GM23248 (cell line): ENCODE measurements at regions not wholly inside any gene's neighbourhood (a gene's known extent, or its start where the extent isn't known, plus 50 kb on each side); places are given as distances from the start of the nearest gene placed in this dataset.

Experiments used
- DNase-seq: peaks from one replicate; pipeline ENCODE4 v3.0.0-alpha.2; 2015
- H2AFZ ChIP-seq: fragments of 200-600 bp; sonication (generic); 2 replicates; pipeline ENCODE4 v1.6.1; 2016; ENCODE audit warnings: antibody characterized with exemption
- H3F3A ChIP-seq: fragments of 200-600 bp; sonication (generic); 2 replicates; pipeline ENCODE4 v1.6.1; 2016; ENCODE audit warnings: mild to moderate bottlenecking, antibody characterized with exemption, mixed run types; ENCODE audit not compliant: insufficient read depth
- H3K27ac ChIP-seq: fragments of 200-600 bp; sonication (generic); 2 replicates; pipeline ENCODE4 v1.5.1; 2016; ENCODE audit warnings: mild to moderate bottlenecking
- H3K27me3 ChIP-seq: fragments of 200-600 bp; sonication (generic); replicated peaks from 2 replicates; pipeline ENCODE4 v1.6.1; 2016; ENCODE audit warnings: mild to moderate bottlenecking; ENCODE audit not compliant: insufficient read depth
- H3K36me3 ChIP-seq: fragments of 200-600 bp; sonication (generic); 2 replicates; pipeline ENCODE4 v1.6.1; 2016; ENCODE audit warnings: low read depth, mild to moderate bottlenecking
- H3K4me1 ChIP-seq: fragments of 200-600 bp; sonication (generic); 2 replicates; pipeline ENCODE4 v1.6.1; 2016; ENCODE audit warnings: mild to moderate bottlenecking; ENCODE audit not compliant: insufficient read depth
- H3K4me2 ChIP-seq: fragments of 200-600 bp; sonication (generic); one replicate; pipeline ENCODE4 v1.6.1; 2016; ENCODE audit warnings: mild to moderate bottlenecking; ENCODE audit not compliant: unreplicated experiment
- H3K4me3 ChIP-seq: fragments of 200-600 bp; sonication (generic); 2 replicates; pipeline ENCODE4 v1.5.1; 2016; ENCODE audit warnings: mild to moderate bottlenecking
- H3K79me2 ChIP-seq: fragments of 200-600 bp; sonication (generic); 2 replicates; pipeline ENCODE4 v1.6.1; 2016; ENCODE audit warnings: mild to moderate bottlenecking; ENCODE audit not compliant: insufficient read depth
- H3K9ac ChIP-seq: fragments of 200-600 bp; sonication (generic); 2 replicates; pipeline ENCODE4 v1.6.1; 2016; ENCODE audit warnings: mild to moderate bottlenecking
- H3K9me2 ChIP-seq: fragments of 200-600 bp; sonication (generic); 2 replicates; pipeline ENCODE4 v1.6.1; 2016; ENCODE audit warnings: mixed run types, mild to moderate bottlenecking, moderate library complexity; ENCODE audit not compliant: insufficient read depth
- H3K9me3 ChIP-seq: fragments of 200-600 bp; sonication (generic); one replicate; pipeline ENCODE4 v1.6.1; 2017; ENCODE audit warnings: low read depth
- H4K20me1 ChIP-seq: fragments of 200-600 bp; sonication (generic); 2 replicates; pipeline ENCODE4 v1.6.0; 2016; ENCODE audit not compliant: insufficient read depth
- EZH2 ChIP-seq: fragments of 200-600 bp; sonication (generic); IDR thresholded peaks from 2 replicates; pipeline ENCODE4 v1.6.1; 2018; ENCODE audit warnings: antibody characterized with exemption, mild to moderate bottlenecking; ENCODE audit not compliant: insufficient read depth, poor library complexity, severe bottlenecking
- EZH2phosphoT487 ChIP-seq: fragments of 200-600 bp; sonication (generic); IDR thresholded peaks from 2 replicates; pipeline ENCODE4 v1.6.1; 2018; ENCODE audit warnings: antibody characterized with exemption, moderate library complexity, mild to moderate bottlenecking, low read depth; ENCODE audit not compliant: insufficient read depth
- WGBS, 2 experiments: methylation state at CpG; one replicate each; pipeline ENCODE4 v1.1.6; 2015 to 2017; ENCODE audit warnings: low lambda C conversion rate in 2 of 2, low coverage in 1 of 2; ENCODE audit errors: missing lambda C conversion rate in 2 of 2; 5-methylcytosine and 5-hydroxymethylcytosine counted together
- in situ Hi-C: fragments of 300-500 bp; cut with MboI; formaldehyde crosslinking; loops from 2 replicates; pipeline ENCODE4 v1.15.0; 2020

- H3K9me3 ChIP-seq, result no peaks in the 10 kb centered on the region
- H3K27ac ChIP-seq, result no peak overlapping the region
- no peak overlapping the region for H3K4me3 ChIP-seq
- no peak for TF ChIP-seq EZH2
- no peak for TF ChIP-seq EZH2phosphoT487
- in situ Hi-C loops, result no loop called here
- no peaks in the 10 kb centered on the region for H3K36me3 ChIP-seq
- no peaks in the 10 kb centered on the region for H4K20me1 ChIP-seq
- H3K9me2 ChIP-seq, result no peaks in the 10 kb centered on the region
- H3K9ac ChIP-seq, result no peak overlapping the region
- H3F3A ChIP-seq, result no peaks in the 10 kb centered on the region
- no peaks in the 10 kb centered on the region for H3K4me1 ChIP-seq
- H3K27me3 ChIP-seq, result no peaks in the 10 kb centered on the region
- DNase-seq, result no peak
- H3K4me2 ChIP-seq, result no peak overlapping the region
- 24 to 33% methylated on average over 1 of the region's 1 CpG for WGBS, 2 experiments
- no peaks in the 10 kb centered on the region for H3K79me2 ChIP-seq
- no peak overlapping the region for H2AFZ ChIP-seq
These were observed 1044.7 kb downstream of the GRIK2 start for GRCh38 chr6:102438171-102438570.

GRCh38 chr6:102417368-102417998, 1024.0 kb downstream of the GRIK2 start:
- no peaks in the 10 kb centered on the region for H3F3A ChIP-seq
- H3K9me3 ChIP-seq, result peaks cover 8% of the 10 kb centered on the region
- H3K9me2 ChIP-seq, result no peaks in the 10 kb centered on the region
- no peak overlapping the region for H2AFZ ChIP-seq
- no peak for DNase-seq
- H4K20me1 ChIP-seq, result no peaks in the 10 kb centered on the region
- H3K27ac ChIP-seq, result no peak overlapping the region
- in situ Hi-C loops, result no loop called here
- no peak overlapping the region for H3K9ac ChIP-seq
- no peak overlapping the region for H3K4me3 ChIP-seq
- no peaks in the 10 kb centered on the region for H3K4me1 ChIP-seq
- 16 to 26% methylated on average over 4 of the region's 4 CpGs for WGBS, 2 experiments
- no peaks in the 10 kb centered on the region for H3K79me2 ChIP-seq
- no peak overlapping the region for H3K4me2 ChIP-seq
- no peaks in the 10 kb centered on the region for H3K27me3 ChIP-seq
- TF ChIP-seq EZH2phosphoT487 (no peak), EZH2 (no peak)
- H3K36me3 ChIP-seq, result no peaks in the 10 kb centered on the region

DNA sequence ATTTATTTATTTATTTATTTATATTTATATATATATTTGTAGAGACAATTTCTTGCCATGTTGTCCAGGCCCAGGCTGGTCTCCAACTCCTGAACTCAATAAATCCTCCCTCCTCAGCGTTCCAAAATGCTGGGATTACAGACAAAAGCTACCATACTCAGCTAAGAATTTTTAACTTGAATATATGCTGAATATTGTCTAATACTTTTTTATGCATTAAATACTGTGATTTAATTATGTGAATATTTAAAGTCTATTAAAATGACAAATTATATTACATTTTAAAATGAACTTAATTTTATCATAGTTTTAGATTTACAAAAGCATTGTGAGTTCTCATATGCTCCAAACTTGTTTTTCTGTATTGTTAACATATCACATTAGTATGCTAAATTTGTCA, 1022.4 kb downstream of the GRIK2 start:
- H3K9me3 ChIP-seq, result peaks cover 6% of the 10 kb centered on the region
- H2AFZ ChIP-seq, result no peak overlapping the region
- H3K4me2 ChIP-seq, result no peak overlapping the region
- 4 to 9% methylated on average over 1 of the region's 1 CpG for WGBS, 2 experiments
- no peaks in the 10 kb centered on the region for H3K27me3 ChIP-seq
- H4K20me1 ChIP-seq, result no peaks in the 10 kb centered on the region
- no peaks in the 10 kb centered on the region for H3K9me2 ChIP-seq
- H3K4me1 ChIP-seq, result no peaks in the 10 kb centered on the region
- H3K4me3 ChIP-seq, result no peak overlapping the region
- no peak overlapping the region for H3K9ac ChIP-seq
- no peaks in the 10 kb centered on the region for H3K36me3 ChIP-seq
- no peaks in the 10 kb centered on the region for H3K79me2 ChIP-seq
- H3F3A ChIP-seq, result no peaks in the 10 kb centered on the region
- DNase-seq, result no peak
- no peak for TF ChIP-seq EZH2
- no peak for TF ChIP-seq EZH2phosphoT487
- in situ Hi-C loops, result no loop called here
- no peak overlapping the region for H3K27ac ChIP-seq

DNA sequence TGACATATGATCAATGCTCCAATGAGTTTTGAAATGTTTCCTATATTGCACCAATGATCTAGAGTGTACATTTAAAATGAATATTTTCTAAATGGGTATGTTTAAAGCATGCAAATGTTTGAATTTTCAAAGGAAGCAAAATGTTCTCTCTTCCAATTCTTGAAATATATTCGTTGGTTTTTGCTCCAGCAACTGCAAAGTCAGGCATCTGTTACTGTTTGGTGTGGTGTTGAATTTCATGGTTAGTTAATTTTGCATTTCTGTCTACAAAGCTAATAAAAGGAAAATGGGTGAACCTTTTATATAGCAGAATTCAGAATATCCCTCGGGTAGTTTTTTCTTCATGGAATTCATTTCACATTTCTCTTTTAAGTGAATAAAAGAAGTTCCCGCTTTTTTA, 1018.3 kb downstream of the GRIK2 start:
- Histone ChIP-seq H3K4me3 (no peak overlapping the region), H3K9me3 (peaks cover 6% of the 10 kb centered on the region), H3K4me1 (no peaks in the 10 kb centered on the region), H3K9me2 (no peaks in the 10 kb centered on the region), H3K27ac (no peak overlapping the region), H3K4me2 (no peak overlapping the region), H3K79me2 (no peaks in the 10 kb centered on the region), H3K27me3 (no peaks in the 10 kb centered on the region), H4K20me1 (no peaks in the 10 kb centered on the region), H2AFZ (no peak overlapping the region), H3F3A (no peaks in the 10 kb centered on the region), H3K36me3 (no peaks in the 10 kb centered on the region), H3K9ac (no peak overlapping the region)
- WGBS, 2 experiments, result 3 to 7% methylated on average over 3 of the region's 3 CpGs
- DNase-seq, result no peak
- no peak for TF ChIP-seq EZH2
- in situ Hi-C loops, result no loop called here

DNA sequence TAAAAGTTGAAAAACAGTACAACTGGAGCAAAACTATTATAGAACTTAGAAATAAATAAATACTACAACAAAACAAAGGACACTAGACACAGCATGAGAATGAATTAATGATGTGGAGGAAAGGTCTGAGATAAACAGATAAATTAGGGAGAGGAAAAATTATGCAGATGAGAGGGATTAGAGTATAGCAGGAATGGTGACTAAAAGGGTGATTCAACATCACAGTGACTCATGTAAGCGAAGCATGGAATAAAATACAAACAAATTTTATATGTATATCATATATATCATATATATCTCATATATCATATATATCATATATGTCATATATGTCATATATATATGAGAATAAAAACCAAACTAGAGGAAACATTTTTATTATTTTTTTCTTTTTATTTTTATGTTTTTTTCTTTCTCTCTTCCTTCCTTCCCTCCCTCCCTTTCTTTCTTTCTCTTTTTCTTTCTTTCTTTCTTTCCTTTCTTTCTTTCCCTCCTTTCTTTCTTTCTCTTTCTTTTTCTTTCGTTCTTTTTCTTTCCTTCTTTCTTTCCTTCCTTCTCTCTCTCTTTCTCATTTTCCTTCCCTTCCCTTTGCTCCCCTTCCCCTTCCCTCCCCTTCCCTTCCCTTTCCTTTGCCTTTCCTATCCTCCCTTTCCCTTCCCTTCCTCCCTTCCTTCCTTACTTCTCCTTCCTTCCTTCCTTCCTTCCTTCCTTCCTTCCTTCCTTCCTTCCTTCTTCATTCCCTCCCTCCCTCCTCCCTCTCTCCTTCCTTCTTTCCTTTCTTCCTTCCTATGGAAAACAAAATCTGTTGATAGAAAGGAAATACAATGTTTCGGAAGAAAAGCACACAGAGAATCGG, 1014.6 kb downstream of the GRIK2 start:
- in situ Hi-C loops, result no loop called here
- H3F3A ChIP-seq, result no peaks in the 10 kb centered on the region
- no peak for DNase-seq
- no peak overlapping the region for H3K4me2 ChIP-seq
- no peaks in the 10 kb centered on the region for H4K20me1 ChIP-seq
- H3K4me1 ChIP-seq, result no peaks in the 10 kb centered on the region
- no peak overlapping the region for H2AFZ ChIP-seq
- H3K9ac ChIP-seq, result no peak overlapping the region
- H3K36me3 ChIP-seq, result no peaks in the 10 kb centered on the region
- 38 to 49% methylated on average over 3 to 4 of the region's 4 CpGs for WGBS, 2 experiments
- H3K4me3 ChIP-seq, result no peak overlapping the region
- H3K27me3 ChIP-seq, result no peaks in the 10 kb centered on the region
- H3K9me2 ChIP-seq, result no peaks in the 10 kb centered on the region
- H3K79me2 ChIP-seq, result no peaks in the 10 kb centered on the region
- no peak overlapping the region for H3K27ac ChIP-seq
- no peaks in the 10 kb centered on the region for H3K9me3 ChIP-seq
- TF ChIP-seq EZH2 (no peak), EZH2phosphoT487 (no peak)
